A549 (cell line): ENCODE measurements at regions not wholly inside any gene's neighbourhood (a gene's known extent, or its start where the extent isn't known, plus 50 kb on each side); places are given as distances from the start of the nearest gene placed in this dataset.

Source experiments
- CTCF ChIP-seq: fragments of >200 bp; sonication (Bioruptor Twin); formaldehyde crosslinking; IDR thresholded peaks from 3 replicates; pipeline ENCODE4 v1.5.1; 2016
- EHMT2 ChIP-seq: fragments of 200-600 bp; sonication (generic); IDR thresholded peaks from 2 replicates; pipeline ENCODE4 v1.6.1; 2016; ENCODE audit warnings: antibody characterized with exemption, low read depth, mild to moderate bottlenecking, moderate library complexity
- HDAC2 ChIP-seq: fragments of 200-600 bp; sonication (generic); IDR thresholded peaks from 2 replicates; pipeline ENCODE4 v1.6.1; 2016
- JUNB ChIP-seq: fragments of >200 bp; sonication (Bioruptor Twin); formaldehyde crosslinking; IDR thresholded peaks from 2 replicates; pipeline ENCODE4 v1.6.1; 2016
- NR3C1 ChIP-seq: fragments of >200 bp; sonication (Bioruptor Twin); formaldehyde crosslinking; IDR thresholded peaks from 3 replicates; pipeline ENCODE4 v1.6.1; 2017
- PHF8 ChIP-seq: fragments of 200-600 bp; sonication (generic); IDR thresholded peaks from 2 replicates; pipeline ENCODE4 v1.6.1; 2016; ENCODE audit warnings: low read depth, mild to moderate bottlenecking, antibody characterized with exemption, moderate library complexity, borderline replicate concordance
- RAD21 ChIP-seq, 2 experiments: fragments of >200 bp in 1 of 2; sonication (Bioruptor Twin) in 1 of 2; formaldehyde crosslinking in 1 of 2; IDR thresholded peaks in 1 of 2; conservative IDR thresholded peaks in 1 of 2; 2 replicates in 1 of 2; 3 replicates in 1 of 2; pipeline ENCODE4 v1.6.1; 2012 to 2018; ENCODE audit warnings: inconsistent platforms in 1 of 2
- ZC3H11A ChIP-seq: fragments of 450-650 bp; IDR thresholded peaks from 2 replicates; pipeline ENCODE4 v1.6.1; 2014; ENCODE audit warnings: antibody characterized with exemption, mild to moderate bottlenecking
- ZNF302 ChIP-seq: fragments of 250-450 bp; sonication (Bioruptor Pico); IDR thresholded peaks from 2 replicates; pipeline ENCODE4 v1.9.0; 2021; ENCODE audit warnings: inconsistent platforms, mild to moderate bottlenecking, moderate library complexity

GRCh38 chr1:18037651-18038050, 69.9 kb upstream of the IGSF21 start:
- no peak for TF ChIP-seq ZC3H11A
- TF ChIP-seq HDAC2: no peak
- TF ChIP-seq CTCF: no peak
- TF ChIP-seq PHF8: no peak
- TF ChIP-seq ZNF302 (CRISPR knock-in tag): no peak
- no peak for TF ChIP-seq JUNB
- no peak for TF ChIP-seq NR3C1
- TF ChIP-seq EHMT2: no peak
- no peak for TF ChIP-seq RAD21 (conservative IDR thresholded peaks at IDR 0.05 in 1 of 2, IDR thresholded peaks at IDR 0.05 in 1 of 2)
